Subcutaneous abdominal adipose tissue (tissue), 5 donors: ENCODE measurements at regions not wholly inside any gene's neighbourhood (a gene's known extent, or its start where the extent isn't known, plus 50 kb on each side); places are given as distances from the start of the nearest gene placed in this dataset.

Source experiments
- H3K27ac ChIP-seq: one replicate; pipeline ENCODE4 v1.7.0; 2013; ENCODE audit warnings: low read depth, mild to moderate bottlenecking, inconsistent platforms, low read length, moderate library complexity
- H3K27me3 ChIP-seq, 5 donors: one replicate each; pipeline ENCODE4 v1.7.0; 2013; ENCODE audit warnings: low read length in 5 of 5, inconsistent platforms in 1 of 5; ENCODE audit not compliant: control insufficient read depth in 5 of 5, insufficient read depth in 4 of 5
- H3K36me3 ChIP-seq, 5 donors: one replicate each; pipeline ENCODE4 v1.7.0; 2013; ENCODE audit warnings: low read length in 5 of 5; ENCODE audit not compliant: control insufficient read depth in 5 of 5, insufficient read depth in 5 of 5
- H3K4me1 ChIP-seq, 5 donors: one replicate each; pipeline ENCODE4 v1.7.0; 2013; ENCODE audit warnings: low read length in 5 of 5, mild to moderate bottlenecking in 3 of 5, moderate library complexity in 1 of 5; ENCODE audit not compliant: control insufficient read depth in 5 of 5, insufficient read depth in 5 of 5
- H3K4me3 ChIP-seq, 5 donors: one replicate each; pipeline ENCODE4 v1.7.0; 2013; ENCODE audit warnings: low read length in 5 of 5, low read depth in 1 of 5
- H3K9ac ChIP-seq, 5 donors: one replicate each; pipeline ENCODE4 v1.7.0; 2013; ENCODE audit warnings: low read length in 5 of 5, mild to moderate bottlenecking in 4 of 5, moderate library complexity in 3 of 5
- H3K9me3 ChIP-seq, 5 donors: one replicate each; pipeline ENCODE4 v1.7.0; 2013; ENCODE audit warnings: low read length in 5 of 5; ENCODE audit not compliant: control insufficient read depth in 5 of 5
- donor health status: healthy.
- donor health status: healthy.
- donor health status: healthy.
- donor health status: healthy.
- donor health status: healthy.

DNA sequence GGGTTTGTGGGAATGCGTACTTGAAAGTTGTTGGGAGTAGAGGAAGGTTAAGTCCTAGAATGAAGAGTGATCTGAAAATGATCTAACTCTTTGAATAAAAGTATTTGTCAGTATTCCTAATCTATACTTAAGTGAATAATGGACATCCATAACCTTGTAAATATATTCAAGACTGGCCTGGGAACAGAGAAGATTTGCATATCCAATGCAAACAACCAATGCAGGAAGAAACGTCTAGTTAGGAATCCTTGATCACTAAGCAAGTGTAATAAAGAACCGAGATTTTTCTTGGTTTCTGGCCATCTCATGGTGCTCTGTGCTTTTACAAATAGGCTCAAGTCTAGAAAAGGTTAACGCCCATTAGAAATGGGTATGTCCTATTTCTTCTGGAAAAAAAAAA is 157.1 kb downstream of the RAB11FIP2 start:
- H3K27me3 ChIP-seq, result peaks cover 0 to 6% (median 3%) of the 10 kb centered on the region in 5 donors
- H3K4me3 ChIP-seq, result no peak overlapping the region
- H3K27ac ChIP-seq, result no peak overlapping the region
- H3K36me3 ChIP-seq, result no peaks in the 10 kb centered on the region
- H3K9ac ChIP-seq, result no peak overlapping the region
- H3K9me3 ChIP-seq, result no peaks in the 10 kb centered on the region
- no peaks in the 10 kb centered on the region for H3K4me1 ChIP-seq

DNA sequence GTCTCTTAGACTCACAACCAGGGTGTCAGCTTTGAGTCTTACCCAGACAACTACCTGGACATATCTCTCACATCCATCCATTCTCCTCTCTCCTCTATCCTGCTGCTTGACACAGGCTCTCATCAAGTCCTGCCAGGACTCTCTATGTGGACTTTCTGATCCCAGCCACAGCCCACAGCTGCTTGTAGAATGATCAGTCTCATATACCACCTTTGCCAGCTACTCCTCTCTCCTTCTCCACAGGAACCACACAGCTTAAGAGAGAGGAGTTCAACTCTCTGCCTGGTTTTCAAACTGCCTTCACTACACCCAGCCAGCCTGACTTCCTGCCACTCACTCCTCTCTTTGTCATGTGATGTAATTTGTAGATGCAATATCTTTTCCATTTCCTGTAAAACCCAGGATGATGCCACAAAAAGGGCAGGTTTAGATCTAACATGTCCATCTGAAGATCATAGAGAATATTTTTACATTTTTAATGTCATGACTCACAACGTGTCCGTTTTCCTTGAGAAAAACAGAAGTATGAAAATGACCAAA is 154.0 kb downstream of the RAB11FIP2 start:
- Histone ChIP-seq H3K9ac (no peak overlapping the region), H3K27me3 (peaks cover 0 to 6% (median 3%) of the 10 kb centered on the region in 5 donors), H3K27ac (no peak overlapping the region), H3K36me3 (no peaks in the 10 kb centered on the region), H3K9me3 (no peaks in the 10 kb centered on the region), H3K4me1 (no peaks in the 10 kb centered on the region), H3K4me3 (no peak overlapping the region)

DNA sequence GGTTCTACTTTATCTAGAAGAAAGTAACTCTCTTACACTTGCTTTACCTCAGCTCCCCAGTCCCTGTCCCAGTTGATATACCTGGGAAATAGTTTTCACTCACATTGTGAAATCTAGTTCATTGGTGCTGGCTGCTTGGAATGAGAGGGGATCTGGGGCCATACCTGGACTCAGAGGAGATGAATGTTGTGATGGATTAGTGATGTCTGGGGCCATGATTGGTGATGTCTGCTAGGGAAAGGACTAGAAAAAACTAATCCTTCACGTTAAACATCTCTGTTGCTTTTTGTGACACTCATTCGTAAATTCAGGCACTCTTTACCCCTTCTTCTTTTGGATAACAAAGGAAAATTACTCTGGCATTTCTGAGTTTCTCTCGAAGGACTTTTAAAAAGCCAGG is 152.4 kb downstream of the RAB11FIP2 start:
- Histone ChIP-seq H3K36me3 (no peaks in the 10 kb centered on the region), H3K27ac (no peak overlapping the region), H3K4me1 (no peaks in the 10 kb centered on the region), H3K27me3 (peaks cover 0 to 6% (median 3%) of the 10 kb centered on the region in 5 donors), H3K9ac (no peak overlapping the region), H3K9me3 (no peaks in the 10 kb centered on the region), H3K4me3 (no peak overlapping the region)

DNA sequence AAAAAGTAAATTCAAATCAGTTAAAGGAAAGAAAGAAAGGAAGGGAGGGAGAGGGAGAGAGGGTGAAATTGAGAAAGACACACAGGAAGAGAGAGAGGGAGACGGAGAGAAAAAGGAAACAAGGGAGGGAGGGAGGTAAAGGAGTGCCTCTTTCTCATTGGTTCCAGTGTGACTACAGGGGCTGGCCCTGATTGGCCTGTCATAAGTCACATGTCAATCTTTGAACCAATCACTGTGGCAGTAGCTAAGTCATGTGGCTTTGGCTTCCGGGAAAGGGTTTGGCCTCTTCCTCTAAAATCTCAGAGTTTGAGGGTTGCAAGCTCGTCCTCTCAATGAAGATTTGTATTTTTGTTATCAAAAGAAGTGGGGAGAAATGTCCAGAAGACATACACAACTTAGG is 150.2 kb downstream of the RAB11FIP2 start:
- no peak overlapping the region for H3K9ac ChIP-seq
- no peaks in the 10 kb centered on the region for H3K9me3 ChIP-seq
- no peak overlapping the region for H3K4me3 ChIP-seq
- H3K36me3 ChIP-seq, result no peaks in the 10 kb centered on the region
- H3K4me1 ChIP-seq, result no peaks in the 10 kb centered on the region
- H3K27me3 ChIP-seq, result peaks cover 0 to 7% (median 4%) of the 10 kb centered on the region in 5 donors
- no peak overlapping the region for H3K27ac ChIP-seq

DNA sequence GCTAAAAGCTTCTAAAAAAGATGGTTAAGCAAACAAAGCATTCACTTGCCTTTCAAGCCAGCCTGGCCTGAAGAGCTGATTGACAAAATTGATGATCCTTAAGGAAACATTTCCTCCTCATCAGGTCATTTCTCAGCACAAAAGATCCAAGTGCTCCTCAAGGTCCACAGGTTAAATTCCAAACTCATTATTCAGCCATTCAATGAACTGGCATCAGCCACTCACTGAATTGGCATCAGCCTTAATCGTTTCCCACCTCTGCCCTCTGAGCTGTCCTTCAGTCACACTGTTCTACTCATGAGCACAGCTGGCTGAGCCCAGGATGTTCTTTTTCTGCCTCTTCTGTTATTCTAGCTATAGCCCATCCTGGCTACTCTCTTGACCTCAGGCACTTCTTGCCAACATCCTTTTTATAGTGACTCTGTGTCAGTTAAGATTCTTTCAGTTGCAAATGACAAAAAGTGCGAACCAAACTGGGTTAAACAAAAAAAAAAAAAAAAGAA is 147.5 kb downstream of the RAB11FIP2 start:
- no peak overlapping the region for H3K27ac ChIP-seq
- H3K9me3 ChIP-seq, result no peaks in the 10 kb centered on the region
- H3K9ac ChIP-seq, result no peak overlapping the region
- H3K36me3 ChIP-seq, result no peaks in the 10 kb centered on the region
- H3K4me1 ChIP-seq, result no peaks in the 10 kb centered on the region
- no peak overlapping the region for H3K4me3 ChIP-seq
- H3K27me3 ChIP-seq, result peaks cover 0 to 4% (median 2%) of the 10 kb centered on the region in 5 donors

DNA sequence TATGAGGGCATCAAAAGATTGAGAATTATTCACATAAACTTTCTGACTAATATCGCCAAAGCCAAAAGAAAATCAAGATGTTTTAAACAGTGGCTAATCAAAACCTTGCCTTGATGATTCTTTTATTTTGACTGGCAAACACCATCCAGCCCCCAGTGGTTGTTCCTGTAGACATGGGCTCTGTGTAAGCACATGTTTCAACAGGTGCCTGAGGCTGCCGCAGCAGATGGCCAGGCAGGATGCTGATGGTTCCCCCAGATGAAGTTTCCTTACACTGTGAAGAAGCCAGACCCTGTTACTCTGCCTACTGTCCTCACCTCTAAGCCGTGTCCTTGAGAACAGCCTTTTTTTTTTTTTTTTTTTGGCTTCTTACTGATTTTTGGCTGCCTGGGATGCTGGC is 146.5 kb downstream of the RAB11FIP2 start:
- no peak overlapping the region for H3K4me3 ChIP-seq
- H3K9ac ChIP-seq, result no peak overlapping the region
- H3K4me1 ChIP-seq, result no peaks in the 10 kb centered on the region
- H3K27me3 ChIP-seq, result peaks cover 0 to 4% (median under 1%) of the 10 kb centered on the region in 5 donors
- no peaks in the 10 kb centered on the region for H3K9me3 ChIP-seq
- no peaks in the 10 kb centered on the region for H3K36me3 ChIP-seq
- H3K27ac ChIP-seq, result no peak overlapping the region

DNA sequence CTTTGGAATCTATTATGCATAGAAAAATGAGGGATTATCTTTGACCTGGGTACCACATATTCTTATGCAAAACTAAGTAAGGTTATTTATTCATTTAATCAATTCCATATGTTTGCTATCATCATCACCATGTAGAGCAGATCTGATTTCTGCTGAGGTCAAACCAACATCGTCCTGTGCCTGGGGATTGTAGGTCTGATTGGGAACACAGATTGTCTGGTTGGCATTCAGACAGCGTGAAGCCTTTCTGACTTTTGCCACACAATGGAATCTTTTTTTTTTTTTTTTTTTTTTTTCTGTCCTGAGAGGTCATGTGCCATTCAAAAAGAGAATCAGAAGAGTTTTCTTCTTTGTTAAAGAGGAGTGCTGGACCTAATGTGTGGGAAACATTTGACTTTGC is 142.9 kb downstream of the RAB11FIP2 start:
- Histone ChIP-seq H3K9me3 (no peaks in the 10 kb centered on the region), H3K4me1 (no peaks in the 10 kb centered on the region), H3K27me3 (peaks cover 0 to 4% (median 3%) of the 10 kb centered on the region in 5 donors), H3K4me3 (no peak overlapping the region), H3K9ac (no peak overlapping the region), H3K36me3 (no peaks in the 10 kb centered on the region), H3K27ac (no peak overlapping the region)

DNA sequence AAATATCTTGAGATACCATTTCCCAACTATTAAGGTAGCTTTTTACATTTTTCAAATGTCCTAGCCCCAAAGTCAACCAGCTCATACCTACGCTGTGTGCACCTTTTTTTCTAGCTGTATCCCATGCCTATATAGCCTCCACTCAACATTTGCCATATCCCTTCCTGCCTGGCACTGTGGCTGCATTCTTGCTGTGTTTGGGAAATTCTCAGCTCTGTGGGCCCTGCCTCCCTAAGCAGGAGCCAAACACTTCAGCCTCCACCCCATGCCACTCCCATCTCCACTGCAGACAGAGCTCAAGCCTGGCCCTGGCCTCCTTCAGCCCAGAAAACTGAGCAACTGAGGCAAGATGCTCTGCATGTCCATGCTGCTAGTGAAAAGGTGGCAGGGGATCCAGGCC is 141.3 kb downstream of the RAB11FIP2 start:
- no peaks in the 10 kb centered on the region for H3K36me3 ChIP-seq
- H3K4me1 ChIP-seq, result no peaks in the 10 kb centered on the region
- no peak overlapping the region for H3K4me3 ChIP-seq
- H3K9ac ChIP-seq, result no peak overlapping the region
- H3K27ac ChIP-seq, result no peak overlapping the region
- no peaks in the 10 kb centered on the region for H3K9me3 ChIP-seq
- peaks cover 0 to 3% (median 2%) of the 10 kb centered on the region in 5 donors for H3K27me3 ChIP-seq

DNA sequence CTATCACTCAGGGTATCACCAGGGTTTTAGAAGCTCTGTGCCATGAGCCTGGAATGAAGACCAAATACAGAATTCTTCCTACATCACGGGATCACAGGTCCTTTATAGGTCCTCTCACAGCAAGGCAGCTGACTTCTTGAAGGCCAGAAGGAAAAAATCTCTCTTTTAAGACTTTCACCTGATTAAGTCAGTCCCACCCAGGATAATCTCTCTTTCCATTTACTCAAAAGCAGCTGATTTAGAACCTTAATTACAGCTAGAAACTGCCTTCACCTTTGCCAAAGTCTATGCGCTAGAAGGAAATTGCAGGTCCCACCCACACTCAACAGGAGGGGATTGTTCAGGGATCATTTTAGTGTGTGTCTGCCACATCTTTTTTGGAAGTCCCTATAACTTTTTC is 135.1 kb downstream of the RAB11FIP2 start:
- Histone ChIP-seq H3K36me3 (no peaks in the 10 kb centered on the region), H3K9ac (no peak overlapping the region), H3K27ac (no peak overlapping the region), H3K27me3 (peaks cover 0 to 3% (median 0%) of the 10 kb centered on the region in 5 donors), H3K9me3 (no peaks in the 10 kb centered on the region), H3K4me3 (no peak overlapping the region), H3K4me1 (no peaks in the 10 kb centered on the region)

DNA sequence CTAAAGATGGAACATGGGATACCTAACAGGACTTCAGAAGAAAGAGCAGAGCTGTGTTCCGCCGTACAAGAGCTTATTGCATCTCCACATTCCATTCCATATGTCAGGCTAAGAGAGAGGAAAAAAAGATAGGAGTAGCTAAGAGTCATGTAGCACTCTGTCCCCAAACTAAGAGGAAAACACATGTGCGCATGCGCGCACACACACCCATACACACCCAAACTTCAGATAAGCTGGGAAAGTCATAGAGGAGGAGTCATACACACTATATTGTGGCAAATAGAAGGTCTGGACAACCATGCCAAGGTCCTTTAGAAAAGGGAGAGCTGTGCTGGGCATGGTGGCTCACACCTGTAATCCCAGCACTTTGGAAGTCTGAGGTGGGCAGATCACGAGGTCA is 132.4 kb downstream of the RAB11FIP2 start:
- H3K36me3 ChIP-seq, result no peaks in the 10 kb centered on the region
- no peak overlapping the region for H3K9ac ChIP-seq
- no peak overlapping the region for H3K27ac ChIP-seq
- H3K9me3 ChIP-seq, result peaks cover 0 to 5% (median 0%) of the 10 kb centered on the region in 5 donors
- no peaks in the 10 kb centered on the region for H3K4me1 ChIP-seq
- H3K4me3 ChIP-seq, result no peak overlapping the region
- peaks cover 0 to 3% (median 0%) of the 10 kb centered on the region in 5 donors for H3K27me3 ChIP-seq
